Upper lobe of right lung (tissue), 1 donor: ENCODE measurements at regions not wholly inside any gene's neighbourhood (a gene's known extent, or its start where the extent isn't known, plus 50 kb on each side); places are given as distances from the start of the nearest gene placed in this dataset.
"Not testable (repeated sequence)": the region's sequence is repeated elsewhere in the genome, so short reads cannot be mapped to it uniquely, and the experiment has no call there.

ENCODE experiments used
- ATAC-seq: fragments of 200-7000 bp; cut with Tn5 transposase; one replicate; pipeline ENCODE4 v1.9.1; 2020; ENCODE audit warnings: mild to moderate bottlenecking, moderate library complexity
- DNase-seq: peaks from one replicate; pipeline ENCODE4 v3.0.0-alpha.2; 2020
- H3K27ac ChIP-seq: fragments of 200-600 bp; one replicate; pipeline ENCODE4 v1.8.0; 2022
- H3K27me3 ChIP-seq: fragments of 200-600 bp; one replicate; pipeline ENCODE4 v1.8.0; 2022; ENCODE audit warnings: mild to moderate bottlenecking
- H3K36me3 ChIP-seq: fragments of 200-600 bp; one replicate; pipeline ENCODE4 v1.8.0; 2022
- H3K4me1 ChIP-seq: fragments of 200-600 bp; one replicate; pipeline ENCODE4 v1.8.0; 2022
- H3K4me3 ChIP-seq: fragments of 200-600 bp; one replicate; pipeline ENCODE4 v1.8.0; 2022; ENCODE audit warnings: mild to moderate bottlenecking
- H3K9me3 ChIP-seq: fragments of 200-600 bp; one replicate; pipeline ENCODE4 v1.8.0; 2022
- CTCF ChIP-seq: fragments of 200-600 bp; IDR thresholded peaks from one replicate; pipeline ENCODE4 v1.8.0; 2022; ENCODE audit warnings: antibody characterized with exemption
- intact Hi-C: fragments of 100-400 bp; cut with DNase I; formaldehyde crosslinking; loops from one replicate; pipeline ENCODE4 v1.11.0; 2022
- donor health status: DM: no; HTN: yes; CAD: no; lungs with severe emphysema.

GRCh38 chr4:165806613-165807012 lies 66.4 kb upstream of the TLL1 start:
- ATAC-seq: no peak
- DNase-seq: no peak

GRCh38 chr4:165810726-165811125 lies 62.3 kb upstream of the TLL1 start:
- Histone ChIP-seq H3K4me1 (no peaks in the 10 kb centered on the region), H3K27ac (no peak overlapping the region), H3K27me3 (no peaks in the 10 kb centered on the region), H3K36me3 (no peaks in the 10 kb centered on the region), H3K9me3 (no peaks in the 10 kb centered on the region), H3K4me3 (no peak overlapping the region)
- TF ChIP-seq CTCF: no peak
- DNase-seq (no peak), ATAC-seq (no peak)
- intact Hi-C loops: no loop called here

More at GRCh38 chr4:165806613-165807012, 66.4 kb upstream of the TLL1 start:
- no peak for TF ChIP-seq CTCF
- Histone ChIP-seq H3K9me3 (no peaks in the 10 kb centered on the region), H3K36me3 (no peaks in the 10 kb centered on the region), H3K4me3 (no peak overlapping the region), H3K27ac (no peak overlapping the region), H3K27me3 (no peaks in the 10 kb centered on the region), H3K4me1 (no peaks in the 10 kb centered on the region)
- intact Hi-C loops: no loop called here

- DNase-seq: no peak
- TF ChIP-seq CTCF: no peak
- no peaks in the 10 kb centered on the region for H3K27me3 ChIP-seq
- ATAC-seq: no peak
- H3K9me3 ChIP-seq: no peaks in the 10 kb centered on the region
- H3K4me1 ChIP-seq: no peaks in the 10 kb centered on the region
- H3K4me3 ChIP-seq: no peak overlapping the region
- H3K27ac ChIP-seq: no peak overlapping the region
- intact Hi-C loops: no loop called here
- no peaks in the 10 kb centered on the region for H3K36me3 ChIP-seq
Observed at GRCh38 chr4:165813606-165814005, 59.4 kb upstream of the TLL1 start.

- Histone ChIP-seq H3K4me3 (no peak overlapping the region), H3K36me3 (no peaks in the 10 kb centered on the region), H3K27me3 (no peaks in the 10 kb centered on the region), H3K4me1 (no peaks in the 10 kb centered on the region), H3K27ac (no peak overlapping the region), H3K9me3 (no peaks in the 10 kb centered on the region)
- no peak for DNase-seq
- ATAC-seq: no peak
- TF ChIP-seq CTCF: no peak
- intact Hi-C loops: no loop called here
Observed at GRCh38 chr4:165814256-165815020, 58.6 kb upstream of the TLL1 start.

- DNase-seq, intact Hi-C loops, H3K4me1 ChIP-seq, H3K4me3 ChIP-seq, H3K9me3 ChIP-seq, H3K36me3 ChIP-seq, H3K27ac ChIP-seq, ATAC-seq, H3K27me3 ChIP-seq: not testable (repeated sequence)
Observed at GRCh38 chr4:165819126-165819525, 53.9 kb upstream of the TLL1 start.
